NCI-H2171 (cell line): ENCODE measurements at regions not wholly inside any gene's neighbourhood (a gene's known extent, or its start where the extent isn't known, plus 50 kb on each side); places are given as distances from the start of the nearest gene placed in this dataset.
A peak's percentile ranks its signal among the peaks of the same experiment; 100 is the strongest.

Experiments
- DNase-seq: peaks from one replicate; lab custom pipeline; 2025; lab: John Stamatoyannopoulos, UW

DNA sequence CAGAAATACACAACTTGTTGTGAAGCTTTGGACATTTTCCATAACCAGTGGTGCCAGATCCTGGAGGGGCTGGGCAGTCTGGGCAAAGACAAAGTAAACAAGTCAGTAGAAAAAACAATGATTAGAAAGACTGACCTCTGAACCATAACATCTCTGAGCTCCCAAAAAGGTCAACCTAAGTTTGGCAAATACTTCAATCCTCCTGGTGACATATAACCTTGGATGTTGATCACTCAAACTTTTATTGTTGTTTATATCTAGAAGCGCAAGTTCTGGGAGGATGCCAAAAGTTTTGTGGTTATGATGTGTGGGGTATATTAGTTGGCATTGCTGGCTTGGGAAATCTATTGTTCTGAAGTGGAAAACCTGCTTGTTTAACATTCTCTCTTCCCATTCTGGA is 257.7 kb downstream of the DIPK2A start:
- no peak for DNase-seq

DNA sequence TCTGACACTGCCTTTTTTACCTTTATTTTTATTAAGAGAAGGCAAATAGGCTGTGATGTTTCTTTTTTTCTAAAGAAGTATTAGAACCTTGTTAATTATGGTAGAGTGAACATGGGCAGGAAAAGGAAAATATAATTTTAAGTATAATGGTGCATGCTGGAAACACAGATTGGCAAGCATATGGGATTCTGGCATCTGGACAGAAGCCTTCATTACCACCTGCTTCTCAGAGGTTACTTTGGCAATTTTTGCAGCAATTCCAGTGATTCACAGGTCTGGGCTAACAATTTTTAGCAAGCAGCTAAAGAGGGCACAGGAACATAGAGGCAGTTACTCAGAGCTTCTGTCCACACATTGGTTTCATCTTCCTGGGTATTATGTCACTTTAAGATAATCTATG is 258.3 kb downstream of the DIPK2A start:
- DNase-seq, result peak; percentile 54

DNA sequence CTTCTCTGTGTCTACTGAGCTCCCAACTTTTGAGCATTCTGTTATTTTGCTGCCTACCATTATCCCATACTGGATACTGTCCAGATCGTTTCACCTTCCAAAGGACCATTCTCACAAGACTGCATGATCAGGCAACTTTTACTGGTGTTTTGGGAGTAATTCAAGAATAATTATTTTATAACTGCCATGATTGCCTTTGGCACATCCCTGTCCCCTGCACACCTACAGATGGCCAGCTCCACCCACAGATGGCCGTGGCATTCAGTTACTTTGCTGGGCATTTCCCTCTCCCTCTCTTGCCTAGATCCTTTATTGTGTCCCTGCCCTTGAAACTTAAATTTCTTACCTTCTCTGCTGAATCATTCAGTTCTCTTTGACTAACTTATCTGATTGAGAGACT is 263.9 kb downstream of the DIPK2A start:
- DNase-seq, result no peak

DNA sequence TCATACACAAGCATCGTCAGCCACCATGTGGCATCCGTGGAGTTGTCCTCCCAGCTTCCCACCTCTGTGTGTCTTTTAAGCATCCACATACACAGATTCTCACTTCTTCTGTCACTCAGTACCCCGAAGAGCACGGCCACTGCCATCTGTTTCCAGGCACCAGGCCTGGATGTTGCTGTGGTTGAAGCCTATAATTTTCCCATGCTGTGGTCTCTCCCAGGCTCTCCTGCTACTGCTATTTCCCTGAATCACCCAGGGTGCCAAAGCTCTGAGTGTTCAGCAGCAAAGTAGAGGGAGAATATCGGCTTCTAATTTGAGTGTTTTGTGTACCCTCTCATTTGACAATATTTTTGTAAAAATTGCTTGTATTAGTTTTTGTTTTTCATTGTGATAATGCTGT is 265.7 kb downstream of the DIPK2A start:
- DNase-seq, result no peak

GRCh38 chr3:144241404-144241803 is 269.8 kb downstream of the DIPK2A start:
- DNase-seq, result no peak

GRCh38 chr3:144242747-144243146 is 271.1 kb downstream of the DIPK2A start:
- DNase-seq, result no peak

- no peak for DNase-seq
Observed at GRCh38 chr3:144244662-144245061, 273.0 kb downstream of the DIPK2A start.

- DNase-seq, result no peak
Observed at GRCh38 chr3:144252896-144253295, 281.3 kb downstream of the DIPK2A start.

DNA sequence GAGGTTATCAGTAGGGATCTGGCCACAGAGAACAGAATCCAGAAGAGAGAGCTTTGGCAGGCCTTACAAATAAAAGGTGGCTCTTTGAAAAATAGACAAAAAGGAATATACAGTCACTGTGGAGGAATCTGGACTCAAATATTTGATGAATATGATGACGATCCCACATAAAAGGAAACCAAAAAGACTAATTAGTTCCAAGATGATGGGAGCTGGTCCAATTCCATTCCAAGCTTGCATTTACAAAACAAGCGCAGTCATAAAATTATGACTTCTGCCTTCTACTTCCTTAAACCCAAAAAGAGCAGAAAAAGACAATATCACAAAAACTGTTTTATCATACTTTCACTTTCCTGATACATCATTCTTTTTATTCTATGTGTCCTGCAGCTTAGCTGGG is 285.8 kb downstream of the DIPK2A start:
- no peak for DNase-seq

- no peak for DNase-seq
Observed at GRCh38 chr3:144259267-144259666, 287.6 kb downstream of the DIPK2A start.

GRCh38 chr3:144263706-144264105 is 292.1 kb downstream of the DIPK2A start:
- DNase-seq, result no peak

DNA sequence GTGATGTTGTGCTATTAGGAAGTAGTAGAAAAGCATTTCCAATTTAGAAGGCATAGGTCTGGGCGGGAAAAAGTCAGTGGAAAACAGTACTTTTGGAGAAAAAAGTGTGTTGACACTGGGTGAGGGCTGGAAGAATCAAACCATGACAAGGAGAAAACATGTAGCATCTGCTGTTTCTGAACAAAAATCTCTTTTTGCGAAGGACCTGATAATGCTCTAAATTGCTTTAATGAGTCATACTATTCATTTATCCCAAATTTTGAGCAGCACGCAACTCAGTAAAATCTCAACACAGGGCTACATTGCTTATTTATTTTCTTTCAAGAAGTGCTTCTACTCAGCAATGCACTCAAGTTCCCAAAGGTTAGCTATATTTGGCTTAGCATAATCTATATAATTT is 292.7 kb downstream of the DIPK2A start:
- no peak for DNase-seq

GRCh38 chr3:144264794-144265193 is 293.2 kb downstream of the DIPK2A start:
- no peak for DNase-seq

DNA sequence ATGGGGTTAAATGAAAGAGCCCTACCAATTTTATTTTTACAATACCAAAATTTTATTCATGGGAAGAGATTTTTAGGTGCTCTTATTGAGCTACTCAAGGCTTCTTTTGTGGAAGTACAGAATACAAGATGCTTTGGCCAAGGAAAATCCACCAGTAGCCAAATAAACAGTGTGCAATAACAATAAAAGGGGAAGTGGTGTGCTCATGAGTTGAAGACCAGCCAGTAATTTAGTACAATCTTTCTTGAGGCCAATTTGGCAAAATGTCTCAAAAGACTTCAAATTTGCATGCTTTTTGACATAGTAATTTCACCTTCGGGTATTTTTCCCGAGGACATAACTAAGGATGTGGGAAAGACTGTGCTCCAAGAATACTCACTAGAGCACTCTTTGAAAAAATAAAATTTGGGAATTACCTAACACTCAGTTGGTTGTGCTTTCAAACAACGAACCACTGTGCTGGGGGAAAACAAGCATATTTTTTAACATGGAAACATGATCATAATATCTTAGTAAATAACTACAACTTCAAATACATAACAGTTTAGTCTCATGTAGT is 294.0 kb downstream of the DIPK2A start:
- no peak for DNase-seq

GRCh38 chr3:144270100-144270499 is 298.5 kb downstream of the DIPK2A start:
- no peak for DNase-seq

DNA sequence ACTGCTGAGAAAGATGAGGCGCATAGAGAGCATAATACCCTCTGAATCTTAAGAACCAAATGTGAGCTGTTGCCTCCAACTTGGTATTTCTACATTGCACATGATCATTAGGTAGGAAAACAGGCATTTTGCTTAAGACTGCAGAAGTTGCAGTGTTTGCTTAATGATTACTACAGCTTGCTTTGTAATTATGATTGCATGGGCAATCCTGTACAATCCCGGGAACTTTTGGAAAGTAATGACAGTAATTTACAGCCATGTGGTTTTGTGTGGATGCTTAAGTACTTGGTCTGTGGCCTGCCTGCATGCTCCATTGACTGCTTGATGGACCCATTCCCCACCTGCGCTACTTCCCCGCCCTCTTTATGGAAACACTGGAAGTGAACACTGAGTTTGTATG is 301.1 kb downstream of the DIPK2A start:
- no peak for DNase-seq

DNA sequence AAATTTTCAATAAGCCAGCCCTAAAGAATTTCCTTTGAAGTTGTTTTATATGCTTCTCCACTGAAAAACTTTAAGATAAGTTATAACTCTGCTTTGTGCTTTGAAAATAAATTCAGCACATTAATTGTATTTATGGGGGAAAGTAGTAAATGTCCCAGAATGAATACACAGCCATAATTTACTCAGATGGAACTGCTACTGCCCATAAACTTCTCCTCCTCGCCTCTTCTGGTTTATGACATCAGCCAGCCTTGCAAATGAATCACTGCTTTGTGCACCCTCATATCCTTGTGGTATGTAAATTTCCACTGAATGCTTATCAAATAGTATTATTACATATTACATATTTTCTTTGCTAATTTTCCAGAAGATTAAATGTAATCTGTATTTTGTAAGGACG is 302.0 kb downstream of the DIPK2A start:
- no peak for DNase-seq

GRCh38 chr3:144275005-144275404 is 303.4 kb downstream of the DIPK2A start:
- DNase-seq, result no peak

GRCh38 chr3:144282313-144282712 is 310.7 kb downstream of the DIPK2A start:
- no peak for DNase-seq

DNA sequence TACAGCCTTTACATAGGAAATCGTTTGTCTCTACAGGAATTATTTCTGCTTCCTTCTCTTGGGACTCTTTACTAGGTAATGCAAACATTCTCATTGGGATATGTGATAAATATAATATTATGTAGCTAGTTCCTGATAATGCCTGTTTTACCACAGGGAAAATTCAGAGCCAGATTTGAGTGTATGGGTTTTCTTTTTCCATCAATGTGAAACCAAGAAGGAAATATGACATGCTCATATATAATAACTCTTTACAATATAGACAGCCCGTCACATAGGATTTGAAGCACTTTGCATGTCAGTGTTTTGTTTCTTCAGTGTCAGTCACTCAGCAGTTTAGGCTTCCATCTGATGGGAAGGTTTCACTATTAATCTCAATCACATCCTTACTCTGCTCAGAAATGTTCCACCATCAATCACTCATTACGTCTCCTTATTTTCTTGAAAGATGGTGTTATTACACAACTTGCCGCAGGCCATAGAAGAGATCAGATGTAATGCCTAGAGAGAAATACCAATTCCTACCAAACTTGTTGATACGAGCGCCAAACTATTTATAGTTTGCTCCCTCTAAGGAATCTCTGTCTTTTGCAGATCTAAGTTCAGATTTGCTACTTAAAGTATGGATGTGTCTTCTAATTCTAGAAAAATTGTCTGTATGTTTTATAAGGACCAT is 314.8 kb downstream of the DIPK2A start:
- no peak for DNase-seq

- no peak for DNase-seq
Observed at GRCh38 chr3:144287001-144287400, 315.4 kb downstream of the DIPK2A start.

DNA sequence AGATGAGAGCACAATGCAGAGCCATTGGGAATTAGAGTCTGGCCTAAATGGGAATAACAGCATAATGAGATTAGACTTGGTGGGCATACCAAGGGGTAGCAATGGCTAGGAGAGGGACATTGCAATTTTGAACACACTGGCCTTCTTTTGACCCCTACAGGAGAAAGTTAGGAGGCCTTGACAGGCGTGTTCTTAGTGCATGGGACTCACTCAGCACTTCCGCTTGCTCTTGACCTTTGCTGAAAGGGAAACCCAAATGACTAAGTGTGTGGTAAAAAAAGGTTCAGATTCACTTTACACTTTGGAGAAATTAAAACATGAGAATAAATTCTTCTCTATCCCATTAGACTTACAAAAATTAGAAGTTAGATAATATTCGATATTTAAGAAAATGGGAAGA is 317.4 kb downstream of the DIPK2A start:
- no peak for DNase-seq

GRCh38 chr3:144294659-144295538 is 323.3 kb downstream of the DIPK2A start:
- no peak for DNase-seq
